Hematopoietic multipotent progenitor cell (in vitro differentiated cells): ENCODE measurements at regions not wholly inside any gene's neighbourhood (a gene's known extent, or its start where the extent isn't known, plus 50 kb on each side); places are given as distances from the start of the nearest gene placed in this dataset.
"Not testable (repeated sequence)": the region's sequence is repeated elsewhere in the genome, so short reads cannot be mapped to it uniquely, and the experiment has no call there.

Experiments used
- DNase-seq, 3 donors: peaks; one replicate each; pipeline ENCODE4 v3.0.0-alpha.2; 2011 to 2015; ENCODE audit warnings: low read depth in 2 of 3, low spot score in 2 of 3

GRCh38 chr9:129306318-129306973 lies 128.4 kb upstream of the IER5L start:
- DNase-seq, result no peak

DNA sequence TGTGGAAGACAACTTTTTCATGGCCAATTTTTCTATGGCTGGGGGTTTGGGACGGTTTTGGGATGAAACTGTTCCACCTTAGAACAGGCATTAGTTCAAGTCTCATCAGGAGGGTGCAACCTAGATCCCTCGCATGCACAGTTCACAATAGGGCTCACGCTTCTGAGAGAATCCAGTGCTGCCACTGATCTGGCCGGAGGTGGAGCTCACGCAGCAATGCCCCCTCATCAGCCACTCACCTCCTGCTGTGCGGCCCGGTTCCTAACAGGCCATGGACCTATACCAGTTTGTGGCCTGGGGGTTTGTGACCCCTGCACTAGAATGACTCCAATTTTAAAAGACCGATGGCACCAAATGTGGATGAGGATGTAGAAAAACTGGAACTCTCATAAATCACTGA lies 127.2 kb upstream of the IER5L start:
- DNase-seq, result no peak

DNA sequence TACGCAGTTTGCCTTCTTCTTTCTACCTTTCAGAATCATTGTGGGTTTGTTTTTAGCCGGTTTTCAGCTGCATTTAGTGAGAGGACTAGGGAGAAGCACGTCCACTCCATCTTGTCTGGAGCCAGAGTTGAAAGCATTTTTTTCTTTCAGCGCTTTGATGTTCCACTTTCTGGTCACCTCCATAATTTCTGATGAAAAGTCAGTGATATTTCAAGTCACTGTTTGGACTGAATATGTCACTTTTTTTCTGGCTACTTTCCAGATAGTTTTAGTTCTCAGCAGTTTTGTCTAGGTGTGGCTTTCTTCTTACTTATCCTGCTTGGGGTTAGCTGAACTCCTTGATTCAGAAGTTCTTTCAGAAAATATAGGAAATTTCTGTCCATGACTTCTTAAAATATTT lies 123.9 kb upstream of the IER5L start:
- DNase-seq, result peak in 1 of 3 donors; percentile 13

DNA sequence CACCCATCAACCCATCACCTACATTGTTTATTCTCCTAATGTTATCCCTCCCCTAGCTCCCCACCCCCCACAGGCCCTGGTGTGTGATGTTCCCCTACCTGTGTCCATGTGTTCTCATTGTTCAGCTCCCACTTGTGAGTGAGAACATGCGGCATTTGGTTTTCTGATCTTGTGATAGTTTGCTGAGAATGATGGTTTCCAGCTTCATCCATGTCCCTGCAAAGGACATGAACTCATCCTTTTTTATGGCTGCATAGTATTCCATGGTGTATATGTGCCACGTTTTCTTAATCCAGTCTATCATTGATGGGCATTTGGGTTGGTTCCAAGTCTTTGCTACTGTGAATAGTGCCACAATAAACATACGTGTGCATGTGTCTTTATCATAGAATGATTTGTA lies 118.1 kb upstream of the IER5L start:
- DNase-seq, result not testable (repeated sequence)

- DNase-seq, result no peak
These were observed 113.0 kb upstream of the IER5L start for GRCh38 chr9:129291041-129291501.

GRCh38 chr9:129290606-129291005 lies 112.5 kb upstream of the IER5L start:
- no peak for DNase-seq

DNA sequence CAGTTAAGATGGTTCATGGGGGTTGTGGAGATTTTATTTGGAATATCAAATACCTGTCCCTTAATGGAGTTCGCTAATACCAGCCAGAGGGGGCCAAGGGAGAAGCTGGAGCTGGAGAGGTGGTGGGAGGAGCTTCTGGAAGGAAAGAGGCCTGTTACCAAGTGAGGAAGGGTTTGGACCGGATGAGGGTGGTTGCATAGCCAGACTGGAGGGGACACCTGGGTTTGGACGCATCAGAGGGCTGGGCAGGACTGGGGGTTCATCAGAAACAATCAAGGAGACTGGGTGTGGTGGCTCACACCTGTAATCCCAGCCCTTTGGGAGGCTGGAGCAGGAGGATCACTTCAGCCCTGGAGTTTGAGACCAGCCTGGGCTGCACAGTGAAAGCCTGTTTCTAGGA lies 111.8 kb upstream of the IER5L start:
- no peak for DNase-seq

DNA sequence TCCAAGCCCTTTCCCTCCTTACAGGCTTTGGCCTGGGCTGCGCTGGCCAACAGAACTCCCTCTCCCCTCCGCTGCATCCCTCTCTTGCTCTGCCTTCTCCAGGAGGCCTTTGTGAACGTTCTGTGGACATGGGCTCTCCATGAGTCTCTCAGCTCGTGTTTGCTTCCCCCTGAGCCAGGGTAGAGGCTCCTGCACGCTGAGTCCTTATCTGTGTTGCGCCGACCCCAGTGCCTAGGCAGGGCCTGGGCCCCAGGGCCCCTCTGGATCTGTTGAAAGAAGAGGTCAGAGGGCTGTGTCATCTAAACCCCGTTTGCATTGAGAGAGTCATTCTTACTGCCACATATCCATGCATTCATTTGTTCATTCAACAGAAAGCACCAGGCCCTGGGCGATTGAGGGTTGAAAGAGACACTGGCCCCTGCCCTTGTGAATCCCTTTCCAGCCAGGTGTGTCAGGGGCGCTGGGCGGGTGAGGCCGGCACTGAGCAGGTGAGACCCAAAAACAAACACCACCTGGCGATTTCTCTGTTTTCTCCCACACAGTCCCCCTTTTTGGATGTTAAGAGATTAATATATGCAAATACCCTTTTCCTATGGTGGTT lies 111.2 kb upstream of the IER5L start:
- no peak for DNase-seq

DNA sequence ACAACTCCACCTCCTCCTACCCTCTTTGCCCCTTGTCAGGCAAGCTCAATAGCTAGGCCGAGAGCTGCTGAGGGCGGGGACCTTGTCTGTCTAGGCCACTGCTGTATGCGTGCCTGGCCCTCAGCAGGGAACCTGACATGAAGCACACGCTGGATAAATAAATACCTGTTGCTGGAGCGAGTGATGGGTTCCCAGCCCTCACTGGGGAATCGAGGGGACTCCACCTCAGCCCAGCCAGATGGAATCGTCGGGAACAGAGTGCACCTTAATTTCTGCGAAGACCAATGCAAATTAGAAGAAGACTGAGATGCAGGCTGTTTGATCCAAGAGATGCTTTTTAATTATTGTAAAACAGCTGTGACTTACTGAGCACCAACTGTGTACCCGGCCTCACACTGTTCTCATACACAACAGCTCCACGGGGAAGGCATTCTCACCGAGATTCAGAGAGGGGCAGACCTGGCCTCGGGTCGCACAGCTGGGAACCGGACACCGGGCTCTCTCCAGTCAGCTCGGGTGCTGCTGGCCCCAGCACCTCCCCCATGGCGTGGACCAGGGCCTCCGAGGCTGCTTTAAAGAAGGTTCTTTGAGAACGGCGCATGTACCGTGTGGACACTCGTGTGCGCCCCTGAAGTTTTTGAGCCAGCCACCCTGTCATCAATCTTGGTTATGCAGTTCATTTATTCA lies 109.7 kb upstream of the IER5L start:
- no peak for DNase-seq

DNA sequence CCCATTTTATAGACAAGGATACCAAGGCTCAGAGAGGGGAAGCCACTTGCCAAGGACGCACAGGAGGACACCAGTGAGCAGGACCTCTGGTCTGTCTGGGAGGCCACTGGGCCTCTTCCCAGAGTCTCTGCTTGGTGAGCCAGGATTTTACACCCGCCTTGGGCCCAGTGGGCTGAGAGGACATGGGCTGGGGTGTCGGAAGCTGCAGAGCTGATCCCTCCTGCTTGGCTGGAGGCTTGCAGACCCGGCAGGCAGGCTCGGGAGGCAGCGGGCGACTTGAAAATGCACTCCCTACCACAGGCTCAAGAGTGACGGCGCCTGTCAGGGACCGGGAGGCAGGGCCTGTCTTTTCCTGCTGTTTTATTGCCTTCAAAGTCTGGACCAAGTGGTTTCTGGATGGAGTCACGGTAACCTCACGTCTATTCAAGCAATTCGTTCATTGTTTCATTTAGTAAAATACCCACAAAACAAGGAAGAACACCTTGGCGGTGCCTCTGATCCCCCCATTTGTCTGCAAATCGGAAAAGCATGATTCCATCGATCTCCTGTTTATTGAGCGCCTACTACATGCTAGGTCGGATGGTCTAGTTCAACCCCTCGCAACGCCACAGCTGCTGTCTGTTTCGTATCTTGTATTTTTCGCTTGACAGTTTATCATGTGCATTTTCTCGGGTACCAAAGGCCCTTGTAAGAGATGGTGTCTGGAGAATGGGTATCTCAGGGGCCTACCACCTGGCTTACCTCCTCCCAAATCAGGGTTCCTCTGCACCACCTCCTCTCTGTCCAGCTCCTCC lies 108.1 kb upstream of the IER5L start:
- DNase-seq, result no peak

DNA sequence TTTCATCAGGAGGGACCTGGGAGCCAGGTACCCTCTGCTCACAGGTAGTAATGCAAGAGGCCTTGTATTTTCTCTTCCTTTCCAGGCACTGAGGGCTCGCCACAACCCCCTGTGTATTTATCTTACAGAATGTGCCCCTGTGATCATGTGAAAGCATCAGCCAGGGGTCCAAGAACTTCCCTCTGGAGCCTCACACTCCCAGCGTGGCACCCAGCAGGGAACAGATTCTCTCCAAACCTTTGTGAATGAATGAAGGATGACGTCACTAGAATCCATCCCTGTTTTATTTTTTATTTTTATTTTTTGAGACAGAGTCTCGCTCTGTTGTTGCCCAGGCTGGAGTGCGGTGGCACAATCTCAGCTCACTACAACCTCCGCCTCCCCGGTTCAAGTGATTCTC lies 107.3 kb upstream of the IER5L start:
- no peak for DNase-seq

- no peak for DNase-seq
These were observed 106.7 kb upstream of the IER5L start for GRCh38 chr9:129284607-129285291.

DNA sequence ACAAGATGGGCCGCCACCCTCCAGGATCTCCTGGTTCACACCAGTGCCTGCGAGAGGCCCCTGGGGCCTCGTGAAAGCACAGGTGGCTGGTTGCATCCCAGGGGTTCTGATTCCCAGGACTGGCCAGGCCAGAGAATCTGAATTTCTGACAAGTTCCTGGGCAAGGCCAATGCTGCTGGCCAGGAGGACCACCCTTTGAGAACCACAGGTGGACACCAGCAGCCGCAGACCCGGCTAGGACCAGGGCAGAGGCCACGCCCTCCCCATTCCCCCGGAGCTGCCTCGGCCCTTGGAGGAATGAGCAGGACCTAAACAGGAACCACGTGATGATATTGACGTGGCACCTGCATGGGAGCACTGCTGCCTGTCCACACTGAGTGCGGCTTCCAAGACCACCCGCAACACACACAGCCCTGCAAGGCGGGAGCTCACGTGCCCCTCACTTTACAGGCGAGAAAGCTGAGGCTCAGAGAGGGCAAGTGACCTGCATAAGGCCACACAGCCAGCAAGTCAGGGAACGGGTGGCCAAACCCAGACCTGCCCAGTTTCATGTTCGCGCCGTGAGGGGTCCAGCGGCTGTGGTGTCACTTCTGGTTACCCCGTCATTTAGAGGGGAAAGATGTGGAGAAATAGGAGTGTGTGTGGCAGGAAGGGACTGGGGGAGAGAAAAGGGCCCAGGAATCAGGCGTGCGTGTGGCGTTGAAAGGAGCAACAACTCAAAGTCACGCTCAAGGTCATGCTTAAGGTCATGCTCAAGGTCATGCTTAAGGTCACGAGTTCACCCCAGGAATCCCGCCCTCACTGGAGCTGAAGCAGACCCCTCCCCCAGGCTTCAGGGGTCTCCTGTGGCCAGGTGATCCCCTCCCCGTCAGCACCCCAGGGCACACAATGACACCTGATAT lies 105.9 kb upstream of the IER5L start:
- no peak for DNase-seq

- DNase-seq, result no peak
These were observed 105.2 kb upstream of the IER5L start for GRCh38 chr9:129283291-129283691.

DNA sequence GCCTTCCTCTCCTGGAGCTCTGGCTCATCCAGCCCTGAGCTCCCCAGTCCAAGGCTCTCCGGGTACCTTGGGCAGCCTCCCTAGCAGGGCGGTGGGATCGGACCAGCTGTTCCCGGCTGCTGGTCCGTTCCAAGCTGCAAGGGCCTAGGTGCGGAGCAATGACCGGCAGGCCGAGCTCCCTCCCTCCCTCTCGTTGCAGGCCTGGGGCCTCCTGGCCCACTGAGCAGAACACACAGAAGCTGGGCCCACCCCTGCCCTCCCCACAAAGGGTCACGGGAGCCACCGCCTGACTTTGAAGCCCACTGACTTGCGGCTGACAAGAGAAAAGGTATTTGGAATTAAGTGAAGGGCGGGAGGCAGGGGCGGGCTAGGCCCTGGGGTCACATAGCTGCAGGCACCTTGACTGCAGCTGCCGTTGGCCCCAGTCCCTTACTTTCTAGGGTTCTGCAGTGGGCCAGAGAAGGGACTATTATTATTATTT lies 104.7 kb upstream of the IER5L start:
- DNase-seq, result no peak

- peak in 1 of 3 donors; percentile 19 for DNase-seq
These were observed 104.2 kb upstream of the IER5L start for GRCh38 chr9:129282272-129282671.

DNA sequence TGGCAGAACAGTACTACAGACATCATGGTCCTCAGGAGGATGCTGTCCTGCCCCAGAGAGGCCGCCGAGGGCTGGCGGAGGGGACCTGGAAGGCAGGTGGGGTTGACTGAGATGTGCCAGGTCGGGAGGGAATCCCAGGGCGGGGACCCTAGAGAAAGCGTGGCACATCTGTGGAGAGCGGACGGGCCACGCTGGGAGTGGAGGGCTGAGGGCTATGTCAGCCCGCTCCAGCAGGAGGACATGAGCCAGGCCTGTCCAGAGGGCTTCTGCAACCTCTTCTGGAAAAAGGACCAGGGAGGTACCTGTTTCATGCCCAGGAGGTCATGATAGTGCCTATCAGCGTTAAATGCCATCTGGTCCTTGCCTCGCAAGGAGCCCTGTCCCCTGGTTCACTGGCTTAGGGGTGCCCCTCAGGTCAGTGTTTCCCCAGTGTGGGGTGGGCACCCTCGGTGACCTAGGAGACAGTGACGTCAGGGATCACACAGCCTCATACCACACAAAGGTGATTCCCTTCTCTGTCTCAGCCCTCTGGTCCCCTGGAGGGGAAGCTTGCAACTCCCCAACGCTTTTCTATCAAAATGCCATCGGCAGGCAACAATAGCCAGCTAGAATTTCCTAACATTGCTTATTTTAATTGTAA lies 103.6 kb upstream of the IER5L start:
- DNase-seq, result no peak

- no peak for DNase-seq
These were observed 102.7 kb upstream of the IER5L start for GRCh38 chr9:129280623-129281271.

DNA sequence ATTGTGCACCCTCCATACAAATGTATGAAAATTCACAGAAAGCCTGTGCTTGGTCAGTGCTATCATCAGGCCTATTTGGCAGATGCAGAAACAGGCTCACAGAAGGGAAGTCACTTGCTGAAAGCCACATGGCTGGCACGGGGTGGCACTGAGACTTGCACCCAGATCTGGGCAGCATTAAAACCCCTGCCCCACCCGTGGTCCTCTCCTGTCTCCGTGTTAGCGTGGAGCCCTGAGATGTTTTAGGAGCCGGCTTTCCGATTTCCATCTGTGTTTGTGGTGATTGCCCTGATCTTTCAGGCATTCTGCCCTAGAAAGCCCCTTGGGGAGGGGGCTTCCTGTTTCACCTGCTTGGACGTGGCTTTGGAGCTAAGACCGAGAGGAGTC lies 102.2 kb upstream of the IER5L start:
- DNase-seq, result no peak
